Endothelial cell of umbilical vein (primary cell): ENCODE measurements at regions not wholly inside any gene's neighbourhood (a gene's known extent, or its start where the extent isn't known, plus 50 kb on each side); places are given as distances from the start of the nearest gene placed in this dataset.
A peak's percentile ranks its signal among the peaks of the same experiment; 100 is the strongest.

ENCODE experiments used
- BruUV-seq: library from RNA; stranded (reverse); fragments of 400-500 nt; replicated peaks from 2 replicates; lab custom pipeline; 2021; lab: Mats Ljungman, UMichigan
- CTCF ChIA-PET: fragments of 300-600, 350-600 bp; sonication (Branson Sonifier 250); formaldehyde crosslinking; loops from one replicate; lab custom pipeline; 2021; ENCODE audit warnings: antibody characterized with exemption, inconsistent platforms; lab: Charles Lee
- POLR2A ChIA-PET: fragments of 300-600, 350-600 bp; sonication (Branson Sonifier 250); formaldehyde crosslinking; loops from one replicate; lab custom pipeline; 2021; ENCODE audit warnings: antibody characterized with exemption, inconsistent platforms; lab: Charles Lee
- DNase-seq: peaks from one replicate; pipeline ENCODE4 v3.0.0-alpha.2; 2011; ENCODE audit warnings: low read depth, low spot score
- FAIRE-seq: peaks from 2 replicates; lab custom pipeline; 2011; peaks lifted over from hg19 to GRCh38; lab: Jason Lieb, UNC
- H2AFZ ChIP-seq: 2 replicates; pipeline ENCODE4 v1.6.0; 2012; ENCODE audit warnings: low read depth, low read length, control low read depth, inconsistent platforms
- H3K27ac ChIP-seq: 2 replicates; pipeline ENCODE4 v1.5.1; 2011; ENCODE audit warnings: low read depth, mild to moderate bottlenecking, control low read depth, low read length, moderate library complexity; ENCODE audit not compliant: insufficient read depth
- H3K27me3 ChIP-seq, 2 experiments: 2 replicates each; pipeline versions ENCODE4 v1.6.0 to v1.6.1; 2011; ENCODE audit warnings: low read length in 2 of 2, mixed read lengths in 1 of 2; ENCODE audit not compliant: control insufficient read depth in 2 of 2, insufficient read depth in 2 of 2
- H3K36me3 ChIP-seq, 2 experiments: 2 replicates in 1 of 2; 3 replicates in 1 of 2; pipeline ENCODE4 v1.5.1; 2011; ENCODE audit warnings: low read length in 2 of 2, mild to moderate bottlenecking in 1 of 2, moderate library complexity in 1 of 2; ENCODE audit not compliant: control insufficient read depth in 2 of 2, insufficient read depth in 2 of 2; ENCODE audit errors: extremely low read depth in 1 of 2
- H3K4me1 ChIP-seq: 3 replicates; pipeline ENCODE4 v1.5.1; 2011; ENCODE audit warnings: mild to moderate bottlenecking, low read length; ENCODE audit not compliant: control insufficient read depth, insufficient read depth; ENCODE audit errors: extremely low read depth
- H3K4me2 ChIP-seq: 2 replicates; pipeline ENCODE4 v1.6.1; 2011; ENCODE audit warnings: low read length, control low read depth, mixed read lengths; ENCODE audit not compliant: insufficient read depth
- H3K4me3 ChIP-seq, 3 experiments: fragments of 200-600 bp in 1 of 3; sonication (generic), shearing (Covaris generic) in 1 of 3; replicated peaks in 1 of 3; 2 replicates each; pipeline ENCODE4 v1.5.1; 2011 to 2016; ENCODE audit warnings: control low read depth in 3 of 3, low read length in 3 of 3, mild to moderate bottlenecking in 2 of 3, inconsistent platforms in 1 of 3, low read depth in 1 of 3, moderate library complexity in 1 of 3; ENCODE audit not compliant: insufficient read depth in 1 of 3
- H3K79me2 ChIP-seq: 2 replicates; pipeline ENCODE4 v1.6.0; 2012; ENCODE audit warnings: low read length, inconsistent platforms; ENCODE audit not compliant: control insufficient read depth, insufficient read depth
- H3K9ac ChIP-seq: replicated peaks from 2 replicates; pipeline ENCODE3; 2011; ENCODE audit warnings: low read length, control low read depth; ENCODE audit not compliant: insufficient read depth; ENCODE audit errors: extremely low read depth
- H3K9me1 ChIP-seq: replicated peaks from 3 replicates; pipeline ENCODE4 v1.6.0; 2011; ENCODE audit warnings: mild to moderate bottlenecking, low read length; ENCODE audit not compliant: control insufficient read depth, insufficient read depth; ENCODE audit errors: extremely low read depth
- H3K9me3 ChIP-seq: replicated peaks from 2 replicates; pipeline ENCODE4 v1.5.1; 2012; ENCODE audit warnings: low read length, inconsistent platforms; ENCODE audit not compliant: control insufficient read depth, insufficient read depth
- H4K20me1 ChIP-seq: replicated peaks from 2 replicates; pipeline ENCODE3; 2011; ENCODE audit warnings: mild to moderate bottlenecking, low read length; ENCODE audit not compliant: control insufficient read depth, insufficient read depth; ENCODE audit errors: extremely low read depth
- EZH2 ChIP-seq: IDR thresholded peaks from 2 replicates; pipeline ENCODE4 v1.6.1; 2012; ENCODE audit warnings: borderline replicate concordance, low read depth, mild to moderate bottlenecking, moderate library complexity, low read length, inconsistent platforms; ENCODE audit not compliant: severe bottlenecking
- FOS ChIP-seq: IDR thresholded peaks from 2 replicates; pipeline ENCODE4 v1.6.1; 2011; ENCODE audit warnings: mild to moderate bottlenecking, low read length, moderate library complexity, borderline replicate concordance; ENCODE audit not compliant: insufficient read depth
- GATA2 ChIP-seq: IDR thresholded peaks from 2 replicates; pipeline ENCODE4 v1.7.0; 2011; ENCODE audit warnings: low read depth, mild to moderate bottlenecking, moderate library complexity, mixed read lengths, low read length; ENCODE audit not compliant: insufficient read length, insufficient read depth
- JUN ChIP-seq: IDR thresholded peaks from 2 replicates; pipeline ENCODE4 v1.6.1; 2011; ENCODE audit warnings: borderline replicate concordance, low read depth; ENCODE audit not compliant: insufficient read length, insufficient read depth
- MYC ChIP-seq: IDR thresholded peaks from one replicate; pipeline ENCODE4 v1.6.1; 2011; ENCODE audit warnings: mild to moderate bottlenecking, low read depth, low read length
- POLR2A ChIP-seq: IDR thresholded peaks from 2 replicates; pipeline ENCODE4 v1.6.1; 2012; ENCODE audit warnings: low read depth, mild to moderate bottlenecking, control low read depth, low read length
- POLR2AphosphoS5 ChIP-seq: IDR thresholded peaks from 2 replicates; pipeline ENCODE4 v1.6.1; 2012; ENCODE audit warnings: low read depth, mild to moderate bottlenecking, control low read depth, low read length, moderate library complexity; ENCODE audit not compliant: insufficient read depth
- dilution Hi-C: fragments of 300-500 bp; cut with MboI; formaldehyde crosslinking; loops from one replicate; pipeline ENCODE4 v1.15.0; 2019; ENCODE audit warnings: low sequenced_read_pairs; ENCODE audit not compliant: extremely low pct_ligation_motif_present
- intact Hi-C: fragments of 100-400 bp; cut with micrococcal nuclease; formaldehyde crosslinking; loops from one replicate; pipeline ENCODE4 v1.10.0; 2022

GRCh38 chr17:43342589-43342890, 56.3 kb upstream of the ARL4D start:
- dilution Hi-C loops, result no loop called here
- FAIRE-seq (no peak), DNase-seq (no peak)
- peaks cover 0 to 7% of the 10 kb centered on the region in 2 experiments for H3K27me3 ChIP-seq
- BruUV-seq, result no TSS peak
- no peaks in the 10 kb centered on the region for H3K79me2 ChIP-seq
- CTCF ChIA-PET, result no interaction called here
- no peak overlapping the region for H3K27ac ChIP-seq
- TF ChIP-seq GATA2, result no peak
- TF ChIP-seq MYC, result no peak
- no peak for TF ChIP-seq EZH2
- no peak for TF ChIP-seq JUN
- TF ChIP-seq POLR2AphosphoS5, result no peak
- TF ChIP-seq POLR2A, result no peak
- H2AFZ ChIP-seq, result no peak overlapping the region
- POLR2A ChIA-PET, result interaction anchor here (1.5 kb wide), 1 partner anchor 18 kb away, joined by 6 read pairs; no protein-coding TSS in a partner anchor
- intact Hi-C loops, result no loop called here
- no peaks in the 10 kb centered on the region for H3K9me1 ChIP-seq
- no peaks in the 10 kb centered on the region for H3K36me3 ChIP-seq
- H3K4me3 ChIP-seq, result no peak overlapping the region
- H4K20me1 ChIP-seq, result no peaks in the 10 kb centered on the region
- peaks cover 6% of the 10 kb centered on the region for H3K4me1 ChIP-seq
- peaks cover 2% of the 10 kb centered on the region for H3K9me3 ChIP-seq
- no peak overlapping the region for H3K4me2 ChIP-seq
- no peak overlapping the region for H3K9ac ChIP-seq

- TF ChIP-seq FOS, result peak; percentile 39
- no peak for TF ChIP-seq JUN
- H3K27me3 ChIP-seq, result peaks cover 0 to 7% of the 10 kb centered on the region in 2 experiments
- H3K36me3 ChIP-seq, result no peaks in the 10 kb centered on the region
- FAIRE-seq (no peak), DNase-seq (no peak)
- H3K9ac ChIP-seq, result no peak overlapping the region
- no peak overlapping the region for H3K4me3 ChIP-seq
- no peaks in the 10 kb centered on the region for H4K20me1 ChIP-seq
- BruUV-seq, result no TSS peak
- H3K27ac ChIP-seq, result no peak overlapping the region
- H2AFZ ChIP-seq, result no peak overlapping the region
- CTCF ChIA-PET, result interaction anchor here (1.0 kb wide), 1 partner anchor 9 kb away, joined by 6 read pairs; no protein-coding TSS in a partner anchor
- H3K9me3 ChIP-seq, result no peaks in the 10 kb centered on the region
- no peaks in the 10 kb centered on the region for H3K9me1 ChIP-seq
- intact Hi-C loops, result no loop called here
- POLR2A ChIA-PET, result interaction anchor here (1.5 kb wide), 1 partner anchor 19 kb away, joined by 6 read pairs; no protein-coding TSS in a partner anchor
- H3K79me2 ChIP-seq, result no peaks in the 10 kb centered on the region
- peaks cover 6% of the 10 kb centered on the region for H3K4me1 ChIP-seq
- dilution Hi-C loops, result no loop called here
- no peak overlapping the region for H3K4me2 ChIP-seq
Measured at GRCh38 chr17:43341715-43342588, 56.8 kb upstream of the ARL4D start.
